Prostate gland (tissue), 2 donors: ENCODE measurements at regions not wholly inside any gene's neighbourhood (a gene's known extent, or its start where the extent isn't known, plus 50 kb on each side); places are given as distances from the start of the nearest gene placed in this dataset.

ENCODE experiments used
- POLR2A ChIP-seq: fragments of 450-650 bp; IDR thresholded peaks from one replicate; pipeline ENCODE4 v1.6.1; 2016; ENCODE audit warnings: antibody characterized with exemption, mild to moderate bottlenecking
- POLR2AphosphoS5 ChIP-seq: sonication (generic); formaldehyde crosslinking; IDR thresholded peaks from one replicate; pipeline ENCODE4 v1.6.1; 2017; ENCODE audit warnings: antibody characterized with exemption
- TF ChIP-seq, protein P1 (sequence below), 4 experiments: fragments of 200-600 bp in 2 of 4; fragments of 450-650 bp in 2 of 4; sonication (generic) in 2 of 4; IDR thresholded peaks; 1 replicate in 3 of 4; 2 replicates in 1 of 4; pipeline ENCODE4 v1.5.1; 2016 to 2019; ENCODE audit warnings: antibody characterized with exemption in 4 of 4, mild to moderate bottlenecking in 2 of 4, moderate library complexity in 2 of 4

DNA sequence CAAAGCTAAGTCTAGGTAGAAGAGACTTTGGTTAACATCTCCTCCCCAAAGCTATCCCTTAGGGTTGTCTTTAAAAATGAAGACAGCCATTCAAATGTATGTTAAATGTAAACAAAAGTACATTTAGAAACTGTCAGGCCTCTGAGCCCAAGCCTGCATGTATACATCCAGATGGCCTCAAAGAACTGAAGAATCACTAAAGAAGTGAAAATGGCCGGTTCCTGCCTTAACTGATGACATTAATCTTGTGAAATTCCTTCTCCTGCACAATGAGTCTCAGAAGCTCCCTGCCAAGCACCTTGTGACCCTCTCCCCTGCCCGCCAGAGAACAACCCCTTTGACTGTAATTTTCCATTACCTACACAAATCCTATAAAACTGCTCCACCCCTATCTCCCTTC is 377.9 kb downstream of the FAM133A start:
- TF ChIP-seq POLR2A (no peak), POLR2AphosphoS5 (no peak)
- TF ChIP-seq, protein P1, sequence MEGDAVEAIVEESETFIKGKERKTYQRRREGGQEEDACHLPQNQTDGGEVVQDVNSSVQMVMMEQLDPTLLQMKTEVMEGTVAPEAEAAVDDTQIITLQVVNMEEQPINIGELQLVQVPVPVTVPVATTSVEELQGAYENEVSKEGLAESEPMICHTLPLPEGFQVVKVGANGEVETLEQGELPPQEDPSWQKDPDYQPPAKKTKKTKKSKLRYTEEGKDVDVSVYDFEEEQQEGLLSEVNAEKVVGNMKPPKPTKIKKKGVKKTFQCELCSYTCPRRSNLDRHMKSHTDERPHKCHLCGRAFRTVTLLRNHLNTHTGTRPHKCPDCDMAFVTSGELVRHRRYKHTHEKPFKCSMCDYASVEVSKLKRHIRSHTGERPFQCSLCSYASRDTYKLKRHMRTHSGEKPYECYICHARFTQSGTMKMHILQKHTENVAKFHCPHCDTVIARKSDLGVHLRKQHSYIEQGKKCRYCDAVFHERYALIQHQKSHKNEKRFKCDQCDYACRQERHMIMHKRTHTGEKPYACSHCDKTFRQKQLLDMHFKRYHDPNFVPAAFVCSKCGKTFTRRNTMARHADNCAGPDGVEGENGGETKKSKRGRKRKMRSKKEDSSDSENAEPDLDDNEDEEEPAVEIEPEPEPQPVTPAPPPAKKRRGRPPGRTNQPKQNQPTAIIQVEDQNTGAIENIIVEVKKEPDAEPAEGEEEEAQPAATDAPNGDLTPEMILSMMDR (IDR thresholded peaks at IDR 0.05): no peak
